ENCODE measurements at regions not wholly inside any gene's neighbourhood (a gene's known extent, or its start where the extent isn't known, plus 50 kb on each side); places are given as distances from the start of the nearest gene placed in this dataset.
"Not testable (repeated sequence)": the region's sequence is repeated elsewhere in the genome, so short reads cannot be mapped to it uniquely, and the experiment has no call there.

DNA sequence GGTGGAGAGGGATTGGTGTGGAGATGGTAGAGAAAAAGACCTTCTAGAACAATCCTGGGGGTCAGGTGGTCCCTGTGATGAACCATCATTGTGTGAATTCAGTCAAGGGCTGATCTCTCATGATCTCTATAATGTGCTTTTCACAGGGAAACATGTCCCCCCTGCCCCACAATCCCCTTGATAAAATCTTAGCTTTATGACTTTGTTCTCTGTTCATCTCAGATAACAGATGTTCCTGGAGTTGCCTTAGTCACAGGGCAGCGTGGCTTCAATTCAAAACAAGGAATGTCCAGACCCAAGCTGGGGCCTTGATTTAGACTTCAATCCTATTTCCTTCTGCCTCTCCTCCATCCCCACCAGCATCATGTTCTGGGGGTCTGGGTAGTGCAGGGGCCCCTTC, 171.5 kb downstream of the CRLF3 start:
- not testable (repeated sequence) for H3K4me3 ChIP-seq (ENCODE audit: low read depth, low read length); DNase-seq (ENCODE audit: low read depth)

DNA sequence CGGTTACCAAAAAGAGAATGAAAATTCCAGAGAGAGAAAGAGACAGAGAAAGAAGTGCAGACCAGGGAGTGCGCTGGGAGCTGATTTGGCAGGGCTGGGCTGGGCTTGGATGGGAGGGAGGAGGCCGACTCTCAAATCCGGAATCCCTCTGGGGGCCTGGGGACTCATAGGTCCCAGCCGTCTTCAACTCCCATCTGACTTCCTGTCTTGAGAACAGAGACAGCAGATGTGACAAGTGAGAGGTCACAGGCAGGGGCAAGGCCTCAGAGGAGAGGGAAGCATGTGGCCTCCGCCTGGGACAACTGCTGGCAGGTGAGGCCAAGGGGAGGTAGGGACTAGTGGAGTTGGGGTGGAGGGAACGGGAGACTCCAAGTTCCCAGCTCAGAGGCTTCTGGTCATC, 172.9 kb downstream of the GOSR1 start:
- not testable (repeated sequence) for H3K4me3 ChIP-seq (ENCODE audit: low read depth, low read length); DNase-seq (ENCODE audit: low read depth)

DNA sequence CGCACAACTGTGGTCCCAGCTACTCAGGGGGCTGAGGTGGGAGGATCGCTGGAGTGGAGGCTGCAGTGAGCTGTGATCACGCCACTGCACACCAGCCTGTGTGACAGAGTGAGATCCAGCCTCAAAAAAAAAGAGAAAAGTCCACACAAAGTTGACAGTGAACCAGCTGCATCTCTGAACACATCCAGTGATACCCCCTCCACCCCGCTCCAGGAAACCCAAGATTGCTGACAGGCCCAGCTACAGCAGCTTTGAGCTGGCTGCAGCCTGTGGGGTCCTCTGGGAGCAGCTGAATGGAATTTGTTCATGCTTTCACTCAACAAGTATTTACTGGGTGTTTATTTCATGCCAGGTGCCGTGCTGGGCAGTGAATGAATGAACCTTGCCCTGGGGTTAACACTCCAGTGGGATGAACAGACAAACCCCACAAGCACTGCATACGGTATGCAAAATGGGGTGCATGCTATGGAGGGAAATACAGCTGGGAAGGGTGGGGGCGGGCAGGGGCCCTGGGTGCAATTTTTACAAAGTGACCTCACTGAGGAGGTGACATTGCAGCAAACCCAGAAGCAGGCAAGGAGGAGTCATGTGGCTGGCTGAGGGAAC, 170.9 kb downstream of the GOSR1 start:
- DNase-seq (ENCODE audit: low read depth); H3K4me3 ChIP-seq (ENCODE audit: low read depth, low read length): not testable (repeated sequence)

DNA sequence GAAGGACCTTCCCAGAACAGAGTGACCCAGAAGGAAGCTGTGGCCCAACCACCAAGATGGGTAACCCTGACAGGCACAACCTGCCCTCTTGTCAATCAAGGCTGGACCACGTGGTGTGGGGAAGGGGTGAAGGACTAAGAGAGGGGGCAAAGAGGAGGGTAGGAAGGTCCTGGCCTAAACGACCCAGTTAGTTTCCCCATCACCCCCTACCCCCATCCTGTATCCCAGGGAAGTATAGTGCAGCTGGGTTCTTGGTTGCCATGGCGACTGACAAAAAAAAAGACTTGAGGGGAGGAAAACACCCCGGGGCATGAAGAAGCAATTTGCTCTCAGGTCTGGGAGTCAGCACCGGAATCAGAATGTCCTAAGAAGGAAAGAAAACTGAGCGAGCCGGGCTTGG, 168.7 kb downstream of the GOSR1 start:
- not testable (repeated sequence) for H3K4me3 ChIP-seq (ENCODE audit: low read depth, low read length); DNase-seq (ENCODE audit: low read depth)

DNA sequence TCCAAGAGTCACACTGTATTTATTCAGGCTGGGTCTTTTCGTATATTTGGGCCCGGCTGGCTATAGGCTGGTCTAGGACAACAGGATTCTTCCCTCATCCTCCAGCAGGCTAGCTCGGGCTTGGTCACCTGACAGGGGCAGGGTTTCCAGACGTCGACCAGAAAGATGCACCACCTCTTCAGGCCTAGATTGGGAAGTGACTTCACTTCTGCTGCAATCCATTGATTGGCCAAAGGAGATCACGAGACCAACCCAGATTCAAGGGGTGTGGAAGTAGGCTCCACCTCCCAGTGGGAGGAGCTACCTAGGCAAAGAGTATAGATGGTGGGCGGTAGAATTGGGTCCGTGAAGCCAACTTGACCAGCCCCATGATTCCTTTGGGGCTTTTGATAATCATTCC, 167.5 kb downstream of the GOSR1 start:
- not testable (repeated sequence) for DNase-seq (ENCODE audit: low read depth); H3K4me3 ChIP-seq (ENCODE audit: low read depth, low read length)

DNA sequence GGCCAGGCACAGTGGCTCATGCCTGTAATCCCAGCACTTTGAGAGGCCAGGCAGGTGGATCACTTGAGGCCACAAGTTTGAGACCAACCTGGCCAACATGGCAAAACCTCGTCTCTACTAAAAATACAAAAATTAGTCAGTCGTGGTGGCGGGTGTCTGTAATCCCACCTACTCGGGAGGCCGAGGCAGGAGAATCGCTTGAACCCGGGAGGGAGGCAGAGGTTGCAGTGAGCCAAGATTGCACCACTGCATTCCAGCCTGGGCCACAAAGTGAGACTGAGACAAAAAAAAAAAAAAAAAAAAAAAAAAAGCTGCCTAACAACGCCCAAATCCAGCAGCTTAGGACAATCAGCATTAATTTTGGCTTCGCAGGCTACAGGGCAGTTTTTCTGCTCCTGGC, 167.1 kb downstream of the GOSR1 start:
- not testable (repeated sequence) for DNase-seq (ENCODE audit: low read depth); H3K4me3 ChIP-seq (ENCODE audit: low read depth, low read length)

DNA sequence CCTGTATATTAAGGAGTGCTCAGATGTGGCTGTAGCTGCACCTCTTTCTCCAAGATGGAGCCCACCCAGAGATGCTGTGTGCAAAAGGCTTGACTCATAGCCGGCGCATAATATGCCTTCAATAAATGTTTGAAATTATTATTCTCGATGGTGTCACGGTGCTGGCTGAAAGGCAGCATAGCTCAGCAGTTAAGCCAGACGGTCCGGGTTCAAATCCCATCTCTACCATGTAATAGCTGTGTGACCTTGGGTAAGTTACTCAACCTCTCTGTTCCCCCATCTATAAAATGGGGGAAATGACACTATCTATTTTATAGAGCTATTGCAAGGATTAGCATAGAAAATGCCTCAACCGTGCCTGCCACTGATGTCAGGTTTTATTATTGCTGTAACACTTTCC, 164.2 kb downstream of the GOSR1 start:
- DNase-seq (ENCODE audit: low read depth); H3K4me3 ChIP-seq (ENCODE audit: low read depth, low read length): not testable (repeated sequence)

DNA sequence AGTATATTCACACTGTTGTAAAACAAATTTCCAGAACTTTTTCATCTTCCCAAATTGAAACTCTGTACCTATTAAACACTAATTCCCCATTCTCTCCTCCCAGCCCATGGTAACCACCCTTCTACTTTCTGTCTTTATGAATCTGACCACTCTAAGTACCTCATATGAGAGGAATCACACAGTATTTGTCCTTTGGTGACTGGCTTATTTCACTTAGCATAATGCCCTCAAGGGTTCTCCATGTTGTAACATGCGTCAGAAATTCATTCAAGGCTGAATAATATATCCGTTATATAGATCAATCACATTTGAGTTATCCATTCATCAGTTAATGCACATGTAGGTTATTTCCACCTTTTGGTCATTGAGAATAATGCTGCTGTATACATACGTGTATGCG, 162.2 kb downstream of the GOSR1 start:
- not testable (repeated sequence) for DNase-seq (ENCODE audit: low read depth); H3K4me3 ChIP-seq (ENCODE audit: low read depth, low read length)

DNA sequence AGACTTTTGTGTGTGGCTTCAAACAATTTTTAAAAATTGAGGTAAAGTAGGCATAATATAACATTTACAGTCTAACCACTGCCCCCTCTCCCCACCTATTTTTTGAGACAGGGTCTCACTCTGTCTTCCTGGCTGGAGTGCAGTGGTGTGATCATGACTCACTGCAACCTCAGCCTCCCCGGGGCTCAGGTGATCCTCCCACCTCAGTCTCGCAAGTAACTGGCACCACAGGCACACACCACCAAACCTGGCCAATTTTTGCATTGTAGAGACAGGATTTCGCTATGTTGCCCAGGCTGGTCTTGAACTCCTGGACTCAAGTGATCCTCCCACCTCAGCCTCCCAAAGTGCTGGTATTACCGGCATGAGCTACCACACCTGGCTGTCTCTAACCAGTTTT, 161.8 kb downstream of the GOSR1 start:
- not testable (repeated sequence) for DNase-seq (ENCODE audit: low read depth); H3K4me3 ChIP-seq (ENCODE audit: low read depth, low read length)

DNA sequence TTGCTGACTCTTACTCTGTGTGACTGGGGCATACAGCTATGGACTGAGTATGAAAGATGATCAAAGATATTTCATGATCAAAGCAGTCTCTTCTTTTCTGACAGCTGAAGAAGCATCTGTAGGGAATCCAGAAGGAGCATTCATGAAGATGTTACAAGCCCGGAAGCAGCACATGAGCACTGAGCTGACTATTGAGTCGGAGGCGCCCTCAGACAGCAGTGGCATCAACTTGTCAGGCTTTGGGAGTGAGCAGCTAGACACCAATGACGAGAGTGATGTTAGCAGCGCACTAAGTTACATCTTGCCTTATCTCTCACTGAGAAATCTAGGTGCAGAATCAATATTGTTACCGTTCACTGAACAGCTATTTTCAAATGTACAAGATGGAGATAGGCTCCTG, 154.4 kb downstream of the GOSR1 start:
- DNase-seq (ENCODE audit: low read depth); H3K4me3 ChIP-seq (ENCODE audit: low read depth, low read length): not testable (repeated sequence)

DNA sequence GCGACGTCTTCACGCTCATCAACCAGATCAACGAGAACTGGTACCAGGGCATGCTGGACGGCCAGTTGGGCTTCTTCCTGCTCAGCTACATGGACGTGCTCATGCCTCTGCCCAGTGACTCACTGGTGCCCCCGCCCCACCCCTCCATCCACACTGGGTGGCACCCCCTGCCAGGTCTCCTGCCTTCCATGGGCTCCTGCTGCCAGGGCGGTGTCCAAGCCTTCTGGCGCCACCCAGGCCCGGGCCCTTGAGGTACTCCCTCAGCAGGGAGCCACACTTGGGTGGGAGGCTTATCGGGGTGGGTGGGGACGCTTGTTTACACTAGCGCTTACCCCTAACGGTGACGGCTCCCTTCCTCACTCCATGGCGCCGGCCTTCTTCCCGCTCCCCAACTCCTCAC, 148.2 kb downstream of the GOSR1 start:
- not testable (repeated sequence) for H3K4me3 ChIP-seq (ENCODE audit: low read depth, low read length); DNase-seq (ENCODE audit: low read depth)

DNA sequence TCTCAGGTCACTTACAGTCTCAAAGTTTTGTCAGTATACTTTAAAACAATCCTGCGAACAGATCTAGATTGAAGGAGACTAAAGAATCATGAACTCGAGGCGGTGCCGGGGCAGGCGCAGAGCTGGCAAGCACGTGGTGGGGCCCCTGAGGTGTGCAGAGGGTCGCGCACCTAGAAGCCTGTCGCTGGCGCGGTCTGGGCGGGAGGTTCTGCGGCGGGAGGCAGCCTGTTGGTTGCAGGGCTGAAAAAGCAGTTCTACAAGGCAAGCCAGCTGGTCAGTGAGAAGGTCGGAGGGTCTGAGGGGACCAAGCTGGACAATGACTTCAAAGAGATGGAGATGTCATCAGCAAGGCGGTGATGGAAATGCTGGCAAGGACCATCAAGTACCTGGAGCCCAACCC, 147.0 kb downstream of the GOSR1 start:
- not testable (repeated sequence) for H3K4me3 ChIP-seq (ENCODE audit: low read depth, low read length); DNase-seq (ENCODE audit: low read depth)

DNA sequence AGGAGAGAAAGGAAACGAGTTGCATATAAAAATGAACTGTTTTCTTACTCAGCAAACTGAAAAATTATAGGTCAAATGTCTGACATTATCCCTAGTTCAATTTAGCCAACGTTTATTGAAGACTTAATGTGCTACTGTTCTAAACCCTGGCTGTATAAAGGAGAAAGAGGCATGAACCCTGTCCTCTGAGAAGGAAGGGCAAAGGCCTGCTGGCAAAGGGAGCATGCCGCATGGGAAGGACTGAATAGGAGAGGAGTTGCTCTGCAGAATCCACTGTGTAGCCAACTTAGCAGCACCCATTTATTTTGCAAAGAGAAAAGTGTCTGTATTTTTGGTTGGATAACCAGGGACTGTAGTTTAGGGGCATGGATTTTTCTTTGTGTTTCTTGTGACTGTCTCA, 132.5 kb downstream of the GOSR1 start:
- not testable (repeated sequence) for DNase-seq (ENCODE audit: low read depth); H3K4me3 ChIP-seq (ENCODE audit: low read depth, low read length)

DNA sequence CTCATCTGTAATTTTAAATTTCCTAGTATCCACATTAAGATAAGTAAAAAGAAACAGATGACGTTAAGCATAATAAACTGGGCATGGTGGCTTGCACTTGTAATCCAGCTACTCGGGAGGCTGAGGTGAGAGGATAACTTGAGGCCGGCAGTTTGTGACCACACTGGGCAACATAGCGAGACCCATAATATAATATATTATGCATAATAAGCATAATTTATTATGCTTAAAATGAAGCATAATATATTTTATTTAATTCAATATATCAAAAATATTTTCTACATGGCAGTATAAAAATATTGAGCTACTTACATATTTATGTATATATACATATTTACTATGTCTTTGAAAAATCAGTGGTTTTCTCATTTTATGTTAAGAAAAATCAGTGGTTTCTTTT, 128.3 kb downstream of the GOSR1 start:
- TF ChIP-seq, protein P1, sequence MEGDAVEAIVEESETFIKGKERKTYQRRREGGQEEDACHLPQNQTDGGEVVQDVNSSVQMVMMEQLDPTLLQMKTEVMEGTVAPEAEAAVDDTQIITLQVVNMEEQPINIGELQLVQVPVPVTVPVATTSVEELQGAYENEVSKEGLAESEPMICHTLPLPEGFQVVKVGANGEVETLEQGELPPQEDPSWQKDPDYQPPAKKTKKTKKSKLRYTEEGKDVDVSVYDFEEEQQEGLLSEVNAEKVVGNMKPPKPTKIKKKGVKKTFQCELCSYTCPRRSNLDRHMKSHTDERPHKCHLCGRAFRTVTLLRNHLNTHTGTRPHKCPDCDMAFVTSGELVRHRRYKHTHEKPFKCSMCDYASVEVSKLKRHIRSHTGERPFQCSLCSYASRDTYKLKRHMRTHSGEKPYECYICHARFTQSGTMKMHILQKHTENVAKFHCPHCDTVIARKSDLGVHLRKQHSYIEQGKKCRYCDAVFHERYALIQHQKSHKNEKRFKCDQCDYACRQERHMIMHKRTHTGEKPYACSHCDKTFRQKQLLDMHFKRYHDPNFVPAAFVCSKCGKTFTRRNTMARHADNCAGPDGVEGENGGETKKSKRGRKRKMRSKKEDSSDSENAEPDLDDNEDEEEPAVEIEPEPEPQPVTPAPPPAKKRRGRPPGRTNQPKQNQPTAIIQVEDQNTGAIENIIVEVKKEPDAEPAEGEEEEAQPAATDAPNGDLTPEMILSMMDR (IDR thresholded peaks at IDR 0.05; ENCODE audit: low read depth, low read length, missing control alignments) = no peak
- no peak overlapping the region for H3K4me3 ChIP-seq (ENCODE audit: low read depth, low read length)
- no peak for DNase-seq (ENCODE audit: low read depth)

DNA sequence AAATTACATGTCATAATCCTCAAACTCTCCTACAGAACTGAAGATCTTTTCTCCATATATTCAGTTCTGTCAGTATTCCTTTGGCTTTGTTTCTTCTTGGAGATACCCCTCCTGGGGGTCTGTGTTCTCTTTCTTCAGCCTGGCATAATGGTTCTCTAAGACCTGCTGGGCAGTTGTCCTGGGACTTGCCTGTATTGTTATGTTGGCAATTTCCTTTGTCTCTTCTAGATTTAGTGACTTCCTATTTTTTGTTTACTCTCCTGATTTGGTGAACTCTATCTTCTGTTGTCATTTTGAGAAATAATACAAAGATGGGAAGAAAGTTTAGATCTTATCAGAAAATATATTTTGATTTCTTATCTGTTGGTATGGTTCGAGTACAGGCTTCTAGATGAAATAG, 127.8 kb downstream of the GOSR1 start:
- H3K4me3 ChIP-seq (ENCODE audit: low read depth, low read length) = no peak overlapping the region
- TF ChIP-seq, protein P1 (IDR thresholded peaks at IDR 0.05; ENCODE audit: low read depth, low read length, missing control alignments) = no peak
- no peak for DNase-seq (ENCODE audit: low read depth)

DNA sequence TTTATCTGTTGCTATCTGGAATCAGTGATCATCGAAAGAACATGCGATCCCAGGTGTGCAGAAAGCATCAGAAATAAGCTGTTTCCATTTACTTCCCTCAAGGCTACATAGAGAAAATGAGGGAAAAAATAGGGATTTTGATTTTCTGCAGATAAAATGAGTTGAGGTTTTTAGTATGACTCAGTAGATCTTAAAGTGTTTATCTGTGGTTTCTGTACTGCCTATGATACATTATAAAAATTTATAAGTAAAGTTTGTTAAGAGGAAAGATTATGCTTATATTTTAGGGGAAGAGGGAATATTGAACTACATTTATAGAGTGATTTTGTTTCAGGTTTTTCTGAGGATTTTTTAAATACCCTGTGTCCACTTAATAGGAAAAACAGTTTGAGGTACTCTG, 125.2 kb downstream of the GOSR1 start:
- DNase-seq (ENCODE audit: low read depth); H3K4me3 ChIP-seq (ENCODE audit: low read depth, low read length): not testable (repeated sequence)

DNA sequence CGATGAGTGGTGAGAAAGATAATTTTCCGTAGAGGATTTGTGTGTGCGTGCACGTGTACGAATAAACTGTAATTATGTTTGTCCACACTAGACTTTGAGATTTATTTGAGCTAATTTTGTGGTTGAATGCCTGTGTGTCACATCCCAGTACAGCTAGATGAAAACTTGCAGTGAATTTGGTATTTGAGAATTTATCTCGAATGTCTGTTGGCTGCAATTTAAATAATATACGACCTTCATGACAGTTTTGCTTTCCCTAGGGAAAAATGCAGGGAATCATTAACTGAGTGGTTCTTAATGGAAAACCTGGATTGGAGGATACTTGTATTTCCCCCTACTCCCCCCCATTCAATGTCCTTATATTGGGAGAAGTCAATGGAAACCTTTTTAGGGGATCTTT, 124.8 kb downstream of the GOSR1 start:
- not testable (repeated sequence) for DNase-seq (ENCODE audit: low read depth)
- peak overlapping the region; percentile 34; the same call in 1 of the 2 replicates for H3K4me3 ChIP-seq (ENCODE audit: low read depth, low read length)

Data from GM12864 (cell line).